NCI-H2107 treated with DMSO at 0.1 percent for 48 hours (cell line): ENCODE measurements at regions not wholly inside any gene's neighbourhood (a gene's known extent, or its start where the extent isn't known, plus 50 kb on each side); places are given as distances from the start of the nearest gene placed in this dataset.
"Not testable (repeated sequence)": the region's sequence is repeated elsewhere in the genome, so short reads cannot be mapped to it uniquely, and the experiment has no call there.

ENCODE experiments used
- DNase-seq: peaks from one replicate; lab custom pipeline; 2025; ENCODE audit not compliant: unreplicated experiment; lab: John Stamatoyannopoulos, UW

DNA sequence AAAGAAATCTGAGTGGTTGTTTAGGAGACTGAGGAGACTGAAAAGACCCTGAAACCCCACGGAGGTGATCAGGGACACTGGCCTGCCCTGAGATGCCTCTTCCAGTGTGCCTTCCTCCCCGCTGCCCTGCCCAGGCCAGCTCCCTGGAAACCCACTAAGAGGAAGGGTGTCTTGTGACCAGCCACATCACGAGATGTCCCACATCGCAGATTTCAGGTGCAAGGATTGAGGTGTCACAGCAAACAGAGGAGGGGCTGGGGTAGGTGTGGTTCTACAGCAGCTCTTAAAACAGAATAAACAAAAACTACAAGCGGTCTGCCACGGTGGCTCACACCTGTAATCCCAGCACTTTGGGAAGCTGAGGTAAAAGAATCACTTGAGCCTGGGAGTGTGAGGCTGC is 184.3 kb upstream of the C14orf180 start:
- no peak for DNase-seq

DNA sequence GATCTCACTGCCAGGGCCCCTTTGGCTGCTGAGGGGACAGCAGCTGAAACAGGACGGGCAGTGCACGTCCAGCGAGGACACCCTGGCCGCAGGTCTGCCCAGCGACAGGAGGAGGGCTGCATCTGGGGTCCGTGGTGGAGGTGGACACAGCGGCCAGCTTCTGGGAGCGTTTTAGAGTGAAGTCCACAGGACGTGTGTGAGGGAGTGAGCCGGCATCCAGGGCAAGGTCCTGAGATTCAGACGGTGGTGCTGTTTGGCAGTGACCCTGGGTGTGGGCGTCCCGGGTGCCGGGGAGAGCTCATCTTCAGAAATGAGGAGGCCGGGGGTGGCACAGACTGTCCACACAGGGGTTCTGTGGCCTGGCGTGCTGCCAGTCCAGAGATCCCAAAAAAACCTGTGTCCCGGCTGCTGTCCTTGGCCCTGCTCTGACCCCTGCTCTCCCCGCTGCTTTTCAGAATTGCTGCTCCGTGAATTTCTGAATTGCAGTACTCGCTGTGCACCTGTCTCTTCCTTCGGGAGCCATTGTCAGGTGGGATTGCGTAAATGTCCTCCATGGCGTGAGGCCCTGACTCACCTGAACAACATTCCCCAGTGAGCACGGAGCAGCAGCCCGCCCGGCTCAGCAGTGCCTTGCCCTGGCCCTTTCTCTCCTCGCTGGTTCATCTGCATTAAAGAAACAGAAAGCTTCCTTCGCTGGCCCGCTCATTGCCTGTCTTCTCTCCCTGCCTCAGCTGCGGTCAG is 183.5 kb upstream of the C14orf180 start:
- DNase-seq, result peak; percentile 67

DNA sequence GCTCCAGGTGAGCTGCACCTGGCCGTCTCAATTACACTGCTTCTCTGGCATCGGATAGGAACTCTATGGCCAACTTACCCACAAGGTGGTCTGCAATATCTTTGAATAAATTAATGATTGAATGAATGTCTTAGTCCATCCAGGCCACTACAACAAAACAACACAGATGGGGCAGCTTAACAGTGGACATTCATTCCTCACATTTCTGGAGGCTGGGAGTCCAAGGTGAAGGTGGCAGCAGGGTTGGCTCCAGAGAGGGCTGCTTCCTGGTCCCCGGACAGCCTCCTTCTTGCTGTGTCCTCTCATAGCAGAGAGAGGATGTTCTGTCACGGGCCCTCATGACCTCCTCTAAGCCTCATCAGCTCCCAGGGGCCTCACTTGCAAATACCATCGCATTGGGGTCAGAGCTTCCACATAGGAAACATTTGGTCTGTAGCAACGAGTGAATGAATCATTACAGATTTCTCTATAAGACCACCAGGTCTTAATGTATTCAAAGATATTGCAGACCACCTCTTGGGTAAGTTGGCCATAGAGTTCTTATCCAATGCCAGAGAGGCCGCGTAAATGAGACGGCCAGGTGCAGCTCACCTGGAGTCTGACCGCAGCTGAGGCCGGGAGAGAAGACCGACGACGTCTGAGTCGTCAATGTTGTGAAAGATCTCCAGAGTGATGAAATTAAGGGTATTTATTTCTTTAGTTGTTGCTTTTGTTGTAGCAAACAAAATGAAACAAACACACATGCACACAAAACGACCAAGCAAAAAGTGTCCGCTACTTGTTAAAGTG is 182.7 kb upstream of the C14orf180 start:
- DNase-seq, result no peak

DNA sequence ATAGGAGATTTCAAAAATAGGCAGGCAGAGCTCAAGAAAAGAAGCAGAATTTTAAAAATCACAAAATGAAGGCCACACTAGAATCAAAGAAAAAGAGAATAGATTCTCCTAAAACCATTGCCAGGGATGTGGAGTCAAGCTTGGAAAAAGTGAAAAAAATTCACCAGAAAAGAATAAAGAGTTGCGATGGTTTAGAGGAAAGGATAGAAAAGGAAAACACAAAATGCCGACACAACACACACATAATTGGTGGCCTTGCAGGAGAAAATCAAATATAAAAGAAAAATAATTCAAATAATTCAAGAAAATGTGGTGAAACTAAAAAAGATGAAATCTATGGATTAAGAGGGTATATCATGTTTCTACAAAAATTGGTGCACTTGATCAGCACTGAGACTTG is 181.6 kb upstream of the C14orf180 start:
- DNase-seq, result no peak

DNA sequence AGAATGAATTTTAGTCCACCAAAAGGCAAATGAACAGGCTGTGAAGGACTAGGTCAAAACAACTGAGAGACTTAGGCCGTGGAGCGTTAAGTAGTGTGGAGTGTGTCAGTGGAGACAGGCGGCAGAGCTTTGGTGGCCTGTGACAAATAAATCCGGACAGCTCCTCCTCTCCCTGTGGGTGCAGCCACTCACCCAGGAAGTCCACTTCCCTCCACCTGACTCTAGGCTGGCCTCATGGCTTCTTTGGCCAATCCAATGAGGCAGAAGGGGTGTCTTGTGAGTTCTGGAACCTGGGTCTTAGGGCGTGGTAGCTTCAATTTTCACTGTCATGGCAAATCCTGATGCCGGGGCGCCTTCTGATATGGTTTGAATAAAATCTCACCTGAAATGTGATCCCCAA is 180.9 kb upstream of the C14orf180 start:
- no peak for DNase-seq

DNA sequence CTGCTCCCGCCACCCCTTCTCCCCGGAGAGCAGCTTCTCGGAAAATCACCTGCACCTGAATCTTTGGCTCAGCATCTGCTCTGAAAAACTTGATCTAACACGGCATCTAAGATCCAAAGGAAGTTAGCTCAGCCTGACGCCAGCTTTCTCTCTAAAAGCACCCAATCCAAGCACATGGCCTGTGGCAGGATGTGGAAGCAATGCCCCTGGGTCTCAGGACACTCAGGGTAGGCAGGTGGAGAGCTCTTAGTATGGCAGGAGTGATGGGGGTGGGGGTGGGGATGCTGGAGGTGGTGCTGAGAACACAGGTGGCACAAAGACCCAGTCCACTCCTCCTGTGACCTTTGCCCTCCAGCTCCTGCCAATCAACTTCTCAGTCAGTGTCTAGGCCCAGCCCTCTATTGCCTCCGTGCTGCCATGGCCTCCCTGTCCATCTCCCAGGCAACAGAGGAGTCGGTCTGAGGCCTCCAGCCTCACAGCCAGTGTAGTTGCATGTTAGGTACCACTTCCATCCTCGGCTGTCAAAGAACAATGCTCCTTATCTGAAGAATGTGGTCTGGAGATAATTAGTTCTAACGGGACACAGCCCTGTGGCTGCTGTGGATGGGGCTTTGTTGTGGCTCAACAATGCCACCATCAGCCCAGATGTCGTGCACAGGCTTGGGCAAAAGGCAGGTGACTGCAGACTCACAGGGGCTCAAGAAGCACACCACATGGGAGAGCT is 180.0 kb upstream of the C14orf180 start:
- DNase-seq, result no peak

DNA sequence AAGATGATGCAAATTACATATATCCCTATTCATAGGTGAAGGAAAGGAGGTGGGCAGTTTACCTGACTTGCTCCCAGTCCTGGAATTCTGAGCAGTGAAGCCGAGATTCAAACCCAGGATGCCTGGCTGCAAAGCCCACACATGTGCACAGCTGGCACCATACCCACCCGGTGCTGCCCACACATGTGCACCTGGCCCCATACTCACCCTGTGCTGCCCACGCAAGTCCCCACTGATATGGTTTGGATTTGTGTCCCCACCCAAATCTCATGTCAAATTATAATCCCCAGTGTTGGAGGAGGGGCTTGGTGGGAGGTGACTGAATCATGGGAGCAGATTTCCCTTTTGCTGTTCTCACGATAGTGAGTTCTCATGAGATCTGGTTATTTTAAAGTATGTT is 179.2 kb upstream of the C14orf180 start:
- no peak for DNase-seq

DNA sequence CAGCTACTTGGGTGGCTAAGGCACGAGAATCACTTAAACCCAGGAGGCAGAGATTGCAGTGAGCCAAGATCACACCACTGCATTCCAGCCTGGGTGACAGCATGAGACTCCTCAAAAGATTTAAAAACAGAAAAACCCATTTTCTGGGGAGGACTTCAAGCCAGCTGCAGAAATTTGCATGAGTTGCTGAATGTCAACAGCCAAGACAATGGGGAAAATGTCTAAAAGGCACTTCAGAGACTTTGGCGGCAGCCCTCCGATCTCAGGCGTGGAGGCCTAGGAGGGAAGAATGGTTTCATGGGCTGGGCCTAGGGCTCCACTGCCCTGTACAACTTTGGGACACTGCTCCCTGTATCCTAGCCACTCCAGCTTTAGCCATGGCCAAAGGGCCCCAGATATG is 177.8 kb upstream of the C14orf180 start:
- DNase-seq, result no peak

DNA sequence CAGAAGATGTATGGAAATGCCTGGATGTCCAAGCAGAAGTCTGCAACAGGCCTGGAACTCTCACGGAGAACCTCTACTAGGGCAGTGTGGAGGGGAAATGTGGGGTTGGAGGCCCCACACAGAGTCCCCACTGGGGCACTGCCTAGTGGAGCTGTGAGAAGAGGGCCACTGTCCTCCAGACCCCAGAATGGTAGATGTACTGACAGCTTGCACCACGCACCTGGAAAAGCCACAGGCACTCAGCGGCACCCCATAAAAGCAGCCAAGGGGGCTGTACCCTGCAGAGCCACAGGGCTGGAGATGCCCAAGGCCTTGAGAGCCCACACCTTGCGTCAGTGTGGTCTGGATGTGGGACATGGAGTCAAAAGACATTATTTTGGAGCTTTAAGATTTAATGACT is 177.3 kb upstream of the C14orf180 start:
- not testable (repeated sequence) for DNase-seq

DNA sequence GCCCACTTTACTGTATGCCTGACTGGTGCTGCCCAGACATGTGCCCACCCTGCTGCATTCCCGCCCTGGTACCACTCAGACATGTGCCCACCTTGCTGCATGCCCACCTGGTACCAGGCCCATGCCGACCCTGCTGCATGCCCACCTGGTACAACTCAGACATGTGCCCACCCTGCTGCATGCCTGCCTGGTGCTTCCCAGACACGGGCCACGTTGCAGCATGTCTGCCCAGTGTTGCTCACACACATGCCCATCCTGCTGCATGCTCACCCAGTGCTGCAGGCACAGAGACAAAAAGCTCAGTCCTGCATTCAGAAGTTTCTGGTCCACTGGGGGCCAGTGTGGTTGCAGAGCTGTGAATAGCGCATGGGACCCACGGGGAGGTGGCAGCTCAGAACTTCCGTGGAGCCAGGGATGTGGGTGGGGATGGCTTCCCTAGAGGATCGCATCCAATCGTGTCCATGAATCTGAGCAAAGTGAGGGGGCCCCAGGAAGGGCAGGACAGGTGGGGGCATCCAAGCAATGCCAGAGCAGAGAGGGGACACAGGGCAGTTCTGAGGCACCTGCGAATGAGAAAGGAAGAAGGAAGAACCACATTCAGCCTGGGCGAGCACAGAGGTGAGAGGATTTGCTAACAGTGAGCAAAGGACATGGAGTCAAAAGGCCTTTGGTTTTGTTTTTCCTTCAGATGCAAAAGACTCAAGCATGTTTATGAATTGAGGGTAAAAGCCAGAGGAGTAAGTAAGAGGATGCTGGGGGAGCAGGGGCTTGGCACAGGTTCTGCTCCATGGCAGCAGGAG is 175.9 kb upstream of the C14orf180 start:
- DNase-seq, result no peak

DNA sequence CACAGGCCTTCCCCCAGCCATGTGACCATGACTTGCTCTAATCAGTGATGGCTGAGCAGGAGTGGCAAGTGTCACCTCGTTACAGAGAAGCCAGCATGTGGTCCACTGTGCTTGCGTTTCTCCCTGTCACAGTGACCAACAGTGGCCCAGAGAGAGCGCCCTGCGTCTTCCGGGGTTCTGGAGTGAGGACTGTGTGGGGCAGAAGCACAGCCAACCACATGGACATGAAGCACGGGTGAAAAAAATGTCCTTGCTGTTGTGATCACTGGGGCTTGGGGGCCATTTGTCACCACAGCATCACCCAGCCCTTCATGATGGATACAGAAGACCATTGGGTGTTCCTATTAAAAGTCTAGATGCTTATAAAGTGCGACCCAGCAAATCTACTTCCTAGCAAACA is 174.6 kb upstream of the C14orf180 start:
- no peak for DNase-seq

DNA sequence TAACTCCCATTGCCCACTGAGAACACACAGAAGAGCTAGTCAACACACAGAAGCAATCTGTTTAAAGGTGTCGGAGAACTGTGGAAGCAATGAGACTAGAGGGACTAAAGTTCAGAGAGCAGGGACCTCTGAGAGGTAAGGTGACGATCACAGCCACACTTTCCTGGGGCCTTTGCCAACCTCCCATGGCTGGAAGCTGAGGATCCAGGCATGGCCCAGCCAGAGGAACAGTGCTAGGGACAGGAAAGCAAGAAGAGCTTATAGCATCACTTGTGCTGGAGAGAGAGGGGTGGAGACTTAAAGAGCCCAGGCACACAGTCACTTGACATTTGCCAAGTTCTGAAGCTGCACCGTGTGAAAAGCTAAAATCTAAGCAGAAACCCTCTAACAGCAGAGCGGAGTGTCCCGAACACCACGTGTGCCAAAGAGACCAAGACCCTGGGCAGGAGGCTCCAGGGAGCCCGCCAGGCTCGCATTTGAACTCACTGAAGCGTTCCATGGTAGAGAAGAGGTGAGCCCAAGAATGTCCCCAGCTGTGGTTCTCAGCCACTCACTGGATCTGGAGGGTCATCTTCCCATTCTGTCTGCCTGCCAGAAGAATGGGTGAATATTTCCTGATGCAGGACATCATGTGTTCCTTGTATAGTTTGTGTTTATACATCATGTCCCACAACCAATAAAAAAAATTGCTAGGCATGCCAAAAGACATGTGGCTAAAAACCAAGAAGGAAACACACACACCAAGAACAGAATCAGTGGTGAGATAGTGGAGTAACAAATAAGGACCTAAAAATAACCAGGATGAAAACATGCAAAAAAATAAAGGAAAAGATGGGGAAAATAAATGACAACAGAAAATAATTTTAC is 174.0 kb upstream of the C14orf180 start:
- DNase-seq, result no peak

DNA sequence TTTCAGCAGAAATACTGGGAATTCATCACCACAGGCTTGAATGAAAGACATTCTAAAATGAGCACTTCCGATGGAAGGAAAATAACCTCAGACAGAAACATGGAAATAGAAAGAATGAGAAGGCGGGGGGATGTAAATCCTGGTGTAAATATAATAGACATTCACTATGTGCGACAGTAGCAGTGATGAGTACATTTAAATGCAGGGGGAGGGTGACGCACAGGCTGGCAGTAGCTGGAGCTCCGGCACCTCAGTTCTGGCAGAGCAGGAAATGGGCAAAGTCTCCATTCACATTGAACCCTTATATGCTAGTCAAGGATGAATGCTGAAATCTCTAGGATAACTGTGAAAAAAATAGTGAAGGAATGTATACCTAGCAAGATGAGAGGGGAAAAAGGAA is 172.7 kb upstream of the C14orf180 start:
- DNase-seq, result no peak

DNA sequence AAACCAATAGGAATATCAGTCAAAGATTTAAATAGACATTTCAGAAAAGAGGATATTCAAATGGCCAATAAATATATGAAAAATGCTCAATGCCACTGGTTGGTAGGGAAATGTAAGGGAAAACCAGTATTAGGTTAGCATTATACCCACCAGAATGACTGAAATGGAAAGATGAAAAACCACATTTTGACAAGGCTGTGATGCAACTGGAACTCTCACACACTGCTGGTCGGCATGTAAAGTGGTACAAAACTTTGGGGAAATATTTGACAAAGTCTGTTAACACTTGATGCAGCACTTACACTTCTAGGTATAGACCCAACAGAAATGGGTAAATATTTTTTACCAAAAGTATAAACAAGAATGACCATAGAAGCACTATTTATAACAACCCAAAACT is 163.2 kb upstream of the C14orf180 start:
- DNase-seq, result no peak

DNA sequence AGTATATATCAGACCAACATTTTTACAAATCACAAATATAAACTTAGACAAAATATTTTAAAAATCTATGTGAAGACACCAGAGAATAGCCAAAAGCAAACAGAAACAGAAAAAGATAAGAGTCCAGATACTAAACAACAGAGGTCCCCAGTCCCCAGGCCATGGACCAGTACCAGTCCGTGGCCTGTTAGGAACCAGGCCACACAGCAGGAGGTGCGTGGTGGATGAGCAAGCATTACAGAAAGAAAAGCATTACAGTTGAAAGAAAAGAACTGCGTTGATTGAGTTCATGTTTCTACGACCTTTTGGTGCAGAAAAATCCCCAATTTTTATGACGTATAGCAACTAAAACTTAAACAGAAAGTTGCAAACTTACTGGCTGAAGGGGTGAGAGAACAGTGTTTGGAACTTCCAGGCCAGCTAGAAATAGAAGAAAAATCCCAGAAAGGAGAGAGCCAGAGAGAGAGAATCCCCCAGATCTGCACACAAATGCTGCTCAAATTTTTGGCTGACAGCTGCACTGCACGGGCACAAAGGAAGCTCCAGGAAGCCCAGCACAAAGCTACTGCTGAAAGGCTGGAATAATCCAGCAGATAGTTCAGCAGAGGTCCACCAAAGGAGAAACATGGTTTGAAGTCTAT is 159.6 kb upstream of the C14orf180 start:
- no peak for DNase-seq

DNA sequence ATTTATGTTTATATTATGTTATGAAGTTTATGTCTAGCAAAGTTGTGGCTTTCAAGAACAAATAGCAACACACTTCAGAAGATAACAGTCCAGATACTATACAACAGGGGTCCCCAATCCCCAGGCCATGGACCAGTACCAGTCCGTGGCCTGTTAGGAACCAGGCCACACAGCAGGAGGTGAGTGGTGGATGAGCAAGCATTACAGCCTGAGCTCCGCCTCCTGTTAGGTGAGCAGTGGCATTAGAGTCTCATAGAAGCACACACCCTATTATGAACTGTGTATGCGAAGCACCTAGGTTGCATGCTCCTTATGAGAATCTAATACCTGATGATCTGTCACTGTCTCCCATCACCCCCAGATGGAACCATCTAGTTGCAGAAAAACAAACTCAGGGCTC is 159.0 kb upstream of the C14orf180 start:
- not testable (repeated sequence) for DNase-seq

DNA sequence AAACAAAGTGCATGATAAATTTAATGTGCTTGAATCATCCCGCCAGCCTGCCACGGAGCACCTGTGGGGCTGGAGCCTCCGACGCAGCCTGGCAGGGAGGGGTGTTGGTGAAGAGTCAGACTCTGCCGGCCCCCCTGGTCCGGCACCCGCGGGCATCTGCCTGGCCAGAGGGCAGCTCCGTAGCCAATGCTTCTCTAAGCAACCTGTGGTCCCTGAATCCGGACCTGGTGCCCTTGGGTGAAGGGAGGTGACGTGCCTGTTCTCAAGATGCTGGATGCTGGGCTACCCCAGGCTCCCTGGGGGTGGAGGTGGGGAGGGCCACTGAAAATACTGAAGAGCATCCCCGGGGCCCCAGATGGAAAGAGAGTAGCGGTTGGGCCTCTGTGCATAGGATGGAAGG is 158.6 kb upstream of the C14orf180 start:
- no peak for DNase-seq

DNA sequence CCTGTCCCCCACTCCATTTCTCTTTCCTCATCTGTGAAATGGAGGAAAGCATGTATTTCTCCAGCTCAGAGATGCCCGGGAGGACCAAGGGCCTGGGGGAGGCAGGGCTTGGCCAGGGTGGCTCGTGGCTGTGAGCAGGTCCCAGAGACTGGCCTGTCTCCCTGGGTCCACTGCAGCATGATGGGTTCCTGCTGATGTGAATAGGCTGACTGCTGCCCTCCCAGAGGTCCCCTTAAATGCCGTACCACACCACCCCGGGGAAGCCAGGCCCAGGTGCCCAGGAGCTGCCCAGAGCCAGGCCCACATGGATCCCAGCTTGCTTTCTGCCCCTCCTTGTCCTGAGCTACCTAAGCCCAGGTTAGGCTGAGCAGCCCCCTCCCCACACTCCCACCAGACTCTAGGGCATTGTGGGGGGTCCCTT is 158.2 kb upstream of the C14orf180 start:
- DNase-seq, result no peak

DNA sequence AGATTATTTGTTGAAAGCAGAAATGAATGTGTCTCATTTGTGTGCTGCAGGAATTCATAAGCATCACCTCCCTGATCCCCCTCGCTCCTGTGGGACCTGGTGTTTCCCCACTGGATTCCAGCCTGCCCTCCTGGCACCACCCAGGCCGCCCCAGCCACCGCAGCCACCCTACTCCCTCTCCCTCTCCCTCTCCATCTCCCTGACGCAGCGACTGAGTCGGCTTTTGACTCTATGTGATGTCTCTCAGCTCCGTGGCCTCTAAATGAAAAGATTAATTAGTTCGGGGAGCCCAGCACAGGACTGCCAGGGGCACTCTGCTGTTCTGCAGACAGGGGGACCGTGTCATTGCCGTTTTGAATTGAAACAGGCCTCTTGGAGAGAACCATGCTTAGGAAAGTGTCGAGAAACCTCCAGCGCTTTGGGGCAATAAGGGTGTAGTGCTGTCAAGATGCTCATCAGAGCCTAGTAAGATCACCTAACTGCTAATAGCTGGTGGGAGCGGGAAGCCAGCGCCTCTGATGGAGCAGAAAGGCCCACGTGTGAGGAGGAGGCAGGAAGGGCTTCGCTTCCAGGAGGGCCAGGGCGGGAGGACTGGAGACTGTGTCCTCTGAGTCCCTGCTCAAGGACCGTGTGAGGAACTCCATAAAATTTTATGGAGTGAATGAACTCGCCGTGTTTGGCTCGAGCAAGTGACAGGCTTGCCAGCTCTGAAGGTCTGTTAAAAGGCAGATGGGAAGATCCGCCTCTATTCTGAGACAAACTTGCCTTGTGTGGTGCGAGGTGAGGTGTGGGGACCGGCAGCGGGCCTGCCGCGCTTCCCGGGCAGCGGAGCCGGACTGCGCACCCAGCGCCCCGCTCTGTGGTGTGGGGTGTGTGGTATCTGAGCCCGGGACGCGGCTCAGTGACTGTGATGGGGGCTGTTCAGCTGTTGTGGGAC is 157.4 kb upstream of the C14orf180 start:
- no peak for DNase-seq
